Cerebellar nuclear complex (tissue), 1 donor: ENCODE measurements at regions not wholly inside any gene's neighbourhood (a gene's known extent, or its start where the extent isn't known, plus 50 kb on each side); places are given as distances from the start of the nearest gene placed in this dataset.

Experiments used
- DNase-seq, 2 experiments: peaks; one replicate each; lab custom pipeline; 2025; lab: John Stamatoyannopoulos, UW

DNA sequence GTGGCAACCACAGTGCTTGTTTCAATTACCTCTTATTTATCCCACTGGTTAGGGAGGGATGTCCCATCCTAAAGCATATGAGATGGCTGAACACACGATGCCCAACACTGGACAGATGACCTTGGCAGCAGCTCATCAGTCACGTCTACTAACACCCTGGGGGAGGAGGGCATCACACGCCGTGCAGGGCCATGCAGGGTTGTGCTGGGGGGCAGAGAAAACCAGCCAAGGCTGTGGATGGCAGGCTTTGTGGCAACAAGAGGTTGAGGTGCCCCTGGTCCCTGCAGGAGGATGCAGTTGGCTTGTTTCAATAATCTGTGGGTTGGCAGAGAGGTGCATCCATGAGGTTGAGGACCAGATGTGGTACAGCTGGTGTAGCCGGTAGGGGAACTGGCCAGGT, 293.7 kb upstream of the SULF2 start:
- no peak for DNase-seq

- DNase-seq, result no peak
Observed at GRCh38 chr20:48076747-48077146, 291.5 kb upstream of the SULF2 start.

- no peak for DNase-seq
Observed at GRCh38 chr20:48076247-48076646, 291.0 kb upstream of the SULF2 start.

- DNase-seq, result no peak
Observed at GRCh38 chr20:48075591-48076174, 290.4 kb upstream of the SULF2 start.

GRCh38 chr20:48070991-48071652, 285.8 kb upstream of the SULF2 start:
- DNase-seq, result no peak

DNA sequence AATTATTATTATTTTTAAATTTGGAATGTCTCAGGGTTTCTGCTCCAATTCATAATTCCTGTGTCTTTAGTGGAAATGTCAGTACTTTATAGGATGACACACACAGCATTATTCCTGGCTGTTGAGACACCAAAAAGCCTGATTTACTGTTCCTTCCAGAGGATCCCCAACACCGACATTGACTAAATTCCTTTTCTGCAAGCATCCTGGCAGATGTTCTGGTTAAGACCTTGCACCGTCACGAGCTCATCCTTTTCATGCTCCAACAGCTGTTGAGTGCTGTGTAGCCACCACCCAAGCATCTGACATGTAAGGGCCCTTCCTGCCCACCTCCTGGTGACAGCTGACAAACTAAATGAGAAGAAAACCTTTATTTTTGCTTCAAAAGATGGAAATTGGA, 284.3 kb upstream of the SULF2 start:
- no peak for DNase-seq

GRCh38 chr20:48066851-48067250, 281.6 kb upstream of the SULF2 start:
- DNase-seq, result no peak

GRCh38 chr20:48066246-48066645, 281.0 kb upstream of the SULF2 start:
- no peak for DNase-seq

DNA sequence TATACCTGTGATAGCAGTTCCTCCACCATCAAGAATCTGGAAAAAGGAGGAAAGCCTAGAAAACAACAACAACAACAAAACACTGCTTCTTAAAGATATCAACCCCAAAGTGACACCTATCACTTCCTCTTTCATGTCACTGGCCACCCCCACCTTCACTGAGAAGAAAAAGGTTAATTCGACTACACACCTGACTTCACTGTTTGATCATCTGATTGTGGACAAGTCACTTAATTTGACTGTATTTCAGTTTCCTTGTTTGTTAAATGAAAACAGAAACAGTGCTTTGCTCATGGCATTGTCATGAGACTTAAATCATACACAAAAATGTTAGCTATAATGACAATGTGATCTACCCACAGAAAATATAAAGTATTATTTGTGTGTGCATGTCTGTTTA, 280.6 kb upstream of the SULF2 start:
- DNase-seq, result no peak

GRCh38 chr20:48064929-48065328, 279.6 kb upstream of the SULF2 start:
- no peak for DNase-seq

- no peak for DNase-seq
Observed at GRCh38 chr20:48060841-48061720, 275.8 kb upstream of the SULF2 start.

- no peak for DNase-seq
Observed at GRCh38 chr20:48058611-48059559, 273.6 kb upstream of the SULF2 start.

- DNase-seq, result no peak
Observed at GRCh38 chr20:48057739-48058138, 272.5 kb upstream of the SULF2 start.

DNA sequence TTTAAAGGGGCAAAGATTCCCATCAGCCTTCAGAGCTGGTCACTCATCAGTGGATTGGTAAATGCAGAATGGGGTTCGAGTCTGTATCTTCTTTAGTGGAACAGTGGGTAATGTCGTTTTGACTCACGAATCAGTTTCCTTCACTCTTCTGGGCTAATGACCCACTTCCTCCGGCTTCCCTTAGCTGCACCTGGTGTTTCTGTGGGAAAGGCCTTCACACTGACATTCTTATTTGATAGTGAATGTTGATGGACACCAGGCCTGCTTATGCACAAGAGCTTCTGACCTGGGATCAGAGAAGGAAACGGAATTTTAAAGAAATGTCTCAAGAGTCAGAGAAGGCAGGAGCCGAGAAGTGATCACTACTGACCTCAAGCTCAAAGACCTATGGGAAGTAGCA, 272.0 kb upstream of the SULF2 start:
- DNase-seq, result no peak

GRCh38 chr20:48056218-48056617, 270.9 kb upstream of the SULF2 start:
- no peak for DNase-seq

- no peak for DNase-seq
Observed at GRCh38 chr20:48054051-48054450, 268.8 kb upstream of the SULF2 start.

DNA sequence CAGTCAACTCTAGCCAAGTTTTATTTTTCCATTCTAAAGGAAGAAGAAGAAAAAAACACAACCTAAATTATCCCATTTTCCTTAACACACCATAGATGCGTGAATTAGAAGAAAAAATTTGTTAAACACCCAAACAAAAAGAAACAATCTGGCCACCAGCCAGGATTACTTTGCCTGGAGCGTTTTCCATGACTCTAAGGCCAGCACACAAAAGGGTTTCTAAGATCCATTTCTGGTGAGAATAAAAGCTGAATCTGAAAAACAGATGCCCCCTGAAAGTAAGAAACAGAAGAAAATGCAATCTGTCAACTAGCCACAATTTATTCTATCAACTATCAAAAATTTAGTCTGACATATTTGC, 267.2 kb upstream of the SULF2 start:
- DNase-seq, result no peak

- DNase-seq, result no peak
Observed at GRCh38 chr20:48051794-48052474, 266.7 kb upstream of the SULF2 start.

- DNase-seq, result no peak
Observed at GRCh38 chr20:48049641-48050040, 264.4 kb upstream of the SULF2 start.

DNA sequence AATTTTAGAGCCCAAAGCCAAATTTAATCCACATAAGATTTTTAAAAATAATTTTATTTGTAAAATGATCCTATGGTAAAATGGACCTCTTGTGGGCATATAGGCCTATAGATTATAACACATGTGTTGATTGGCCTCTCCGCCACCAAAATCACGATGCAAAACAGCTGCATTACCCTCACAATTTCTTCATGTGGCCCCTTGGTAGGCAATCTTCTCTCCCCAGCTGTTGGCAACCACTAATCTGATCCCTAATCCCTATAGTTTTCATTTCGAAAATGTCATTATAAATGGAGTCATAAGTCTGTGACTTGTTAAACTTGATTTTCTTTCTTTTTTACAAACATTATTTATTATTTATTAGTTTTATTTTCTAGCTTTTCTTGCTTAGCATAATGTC, 263.9 kb upstream of the SULF2 start:
- no peak for DNase-seq

GRCh38 chr20:48047447-48047846, 262.2 kb upstream of the SULF2 start:
- DNase-seq, result no peak
